H1 (cell line): ENCODE measurements at regions not wholly inside any gene's neighbourhood (a gene's known extent, or its start where the extent isn't known, plus 50 kb on each side); places are given as distances from the start of the nearest gene placed in this dataset.

ENCODE experiments used
- CTCF ChIA-PET: fragments of 300-600 bp; sonication (Branson Sonifier 250); formaldehyde crosslinking; loops from one replicate; lab custom pipeline; 2021; ENCODE audit not compliant: partially characterized antibody; lab: Charles Lee
- POLR2A ChIA-PET: fragments of 300-600 bp; sonication (Branson Sonifier 250); formaldehyde crosslinking; loops from one replicate; lab custom pipeline; 2021; ENCODE audit warnings: inconsistent platforms; ENCODE audit not compliant: partially characterized antibody; lab: Charles Lee
- DNase-seq, 2 experiments: peaks; one replicate each; pipeline versions ENCODE4 v3.0.0 to v3.0.0-alpha.2; 2010 to 2022; ENCODE audit warnings: low spot score in 2 of 2, low read depth in 1 of 2, mixed read lengths in 1 of 2
- FAIRE-seq: peaks from 2 replicates; lab custom pipeline; 2011; peaks lifted over from hg19 to GRCh38; lab: Jason Lieb, UNC
- H2AFZ ChIP-seq: 2 replicates; pipeline ENCODE4 v1.8.1; 2012; ENCODE audit warnings: low read length, inconsistent platforms
- H2AK5ac ChIP-seq: 2 replicates; pipeline ENCODE4 v1.6.1; 2013; ENCODE audit warnings: low read depth, low read length
- H2BK120ac ChIP-seq: replicated peaks from 2 replicates; pipeline ENCODE3; 2013; ENCODE audit warnings: low read depth, low read length, inconsistent platforms
- H2BK12ac ChIP-seq: 2 replicates; pipeline ENCODE4 v1.6.1; 2013; ENCODE audit warnings: low read depth, low read length
- H2BK15ac ChIP-seq: 2 replicates; pipeline ENCODE4 v1.6.1; 2013; ENCODE audit warnings: low read length
- H2BK20ac ChIP-seq: 2 replicates; pipeline ENCODE4 v1.6.1; 2013; ENCODE audit warnings: low read length
- H2BK5ac ChIP-seq: 2 replicates; pipeline ENCODE4 v1.6.1; 2013; ENCODE audit warnings: low read depth, low read length
- H3K14ac ChIP-seq: 2 replicates; pipeline ENCODE4 v1.6.1; 2013; ENCODE audit warnings: inconsistent platforms; ENCODE audit not compliant: insufficient read length
- H3K18ac ChIP-seq: 2 replicates; pipeline ENCODE4 v1.6.1; 2013; ENCODE audit warnings: low read length; ENCODE audit errors: extremely low read depth
- H3K23ac ChIP-seq: 2 replicates; pipeline ENCODE4 v1.6.1; 2013; ENCODE audit warnings: inconsistent platforms; ENCODE audit not compliant: insufficient read length
- H3K23me2 ChIP-seq: 2 replicates; pipeline ENCODE4 v1.6.1; 2013; ENCODE audit warnings: low read depth, low read length
- H3K27ac ChIP-seq: 2 replicates; pipeline ENCODE4 v1.6.1; 2011; ENCODE audit warnings: low read depth, low read length, inconsistent platforms
- H3K27me3 ChIP-seq, 4 experiments: replicated peaks in 1 of 4; 1 replicate in 1 of 4; 2 replicates in 3 of 4; pipeline versions ENCODE4 v1.6.1 to v1.8.1; 2011 to 2013; ENCODE audit warnings: low read length in 3 of 4, mild to moderate bottlenecking in 3 of 4, inconsistent platforms in 2 of 4, mixed read lengths in 2 of 4, moderate library complexity in 1 of 4; ENCODE audit not compliant: control insufficient read depth in 3 of 4, insufficient read depth in 3 of 4; ENCODE audit errors: extremely low read depth in 1 of 4
- H3K36me3 ChIP-seq, 4 experiments: 2 replicates each; pipeline versions ENCODE4 v1.6.1 to v1.8.1; 2011 to 2013; ENCODE audit warnings: mild to moderate bottlenecking in 4 of 4, low read length in 3 of 4, moderate library complexity in 2 of 4, control low read depth in 1 of 4, inconsistent platforms in 1 of 4; ENCODE audit not compliant: insufficient read depth in 4 of 4, control insufficient read depth in 2 of 4
- H3K4ac ChIP-seq: replicated peaks from 2 replicates; pipeline ENCODE3; 2013; ENCODE audit warnings: low read length, low read depth, mixed read lengths, inconsistent platforms; ENCODE audit not compliant: insufficient read length
- H3K4me1 ChIP-seq, 4 experiments: replicated peaks in 1 of 4; 1 replicate in 1 of 4; 2 replicates in 3 of 4; pipeline versions ENCODE4 v1.6.1 to v1.8.1; 2011 to 2013; ENCODE audit warnings: low read length in 3 of 4, inconsistent platforms in 2 of 4, mixed read lengths in 1 of 4; ENCODE audit not compliant: insufficient read depth in 4 of 4, control insufficient read depth in 3 of 4
- H3K4me2 ChIP-seq, 2 experiments: 2 replicates each; pipeline versions ENCODE4 v1.6.1 to v1.8.1; 2011 to 2013; ENCODE audit warnings: low read depth in 2 of 2, low read length in 2 of 2, control low read depth in 1 of 2, inconsistent platforms in 1 of 2, mild to moderate bottlenecking in 1 of 2; ENCODE audit not compliant: insufficient read depth in 1 of 2
- H3K4me3 ChIP-seq, 4 experiments: fragments of 200-600, 300-600 bp in 1 of 4; sonication (generic), shearing (Covaris generic), sonication (Bioruptor Twin) in 1 of 4; 2 replicates each; pipeline versions ENCODE4 v1.5.1 to v1.8.1; 2011 to 2016; ENCODE audit warnings: low read length in 4 of 4, low read depth in 3 of 4, control low read depth in 2 of 4, inconsistent platforms in 2 of 4, mild to moderate bottlenecking in 2 of 4, mixed read lengths in 1 of 4, moderate library complexity in 1 of 4; ENCODE audit not compliant: insufficient read depth in 2 of 4; ENCODE audit errors: extremely low read depth in 1 of 4
- H3K56ac ChIP-seq: replicated peaks from 2 replicates; pipeline ENCODE3; 2013; ENCODE audit warnings: low read depth, mild to moderate bottlenecking, mixed read lengths, low read length, inconsistent platforms; ENCODE audit not compliant: insufficient read length
- H3K79me1 ChIP-seq: 2 replicates; pipeline ENCODE4 v1.6.1; 2013; ENCODE audit warnings: low read depth, low read length, control low read depth
- H3K79me2 ChIP-seq, 2 experiments: 2 replicates each; pipeline versions ENCODE4 v1.6.1 to v1.8.1; 2012 to 2013; ENCODE audit warnings: low read length in 2 of 2, mild to moderate bottlenecking in 2 of 2, inconsistent platforms in 1 of 2; ENCODE audit not compliant: insufficient read depth in 2 of 2, control insufficient read depth in 1 of 2
- H3K9ac ChIP-seq, 4 experiments: replicated peaks in 1 of 4; 1 replicate in 1 of 4; 2 replicates in 3 of 4; pipeline versions ENCODE4 v1.6.1 to v1.8.1; 2011 to 2013; ENCODE audit warnings: low read depth in 3 of 4, low read length in 3 of 4, control low read depth in 2 of 4, mild to moderate bottlenecking in 2 of 4, moderate library complexity in 2 of 4, inconsistent platforms in 1 of 4; ENCODE audit errors: extremely low read depth in 1 of 4
- H3K9me3 ChIP-seq, 2 experiments: 2 replicates each; pipeline versions ENCODE4 v1.6.1 to v1.8.1; 2012 to 2013; ENCODE audit warnings: mild to moderate bottlenecking in 2 of 2, moderate library complexity in 2 of 2, control low read depth in 1 of 2, inconsistent platforms in 1 of 2, low read depth in 1 of 2, low read length in 1 of 2, mixed read lengths in 1 of 2; ENCODE audit not compliant: insufficient read depth in 2 of 2
- H4K20me1 ChIP-seq, 2 experiments: replicated peaks in 1 of 2; 2 replicates each; pipeline versions ENCODE3 to v1.8.1; 2011 to 2013; ENCODE audit warnings: inconsistent platforms in 2 of 2, low read length in 2 of 2, mild to moderate bottlenecking in 1 of 2; ENCODE audit not compliant: insufficient read depth in 2 of 2, control insufficient read depth in 1 of 2
- H4K5ac ChIP-seq: 2 replicates; pipeline ENCODE4 v1.6.1; 2013; ENCODE audit warnings: low read length, low read depth, mixed read lengths, inconsistent platforms; ENCODE audit not compliant: insufficient read length
- H4K8ac ChIP-seq: 2 replicates; pipeline ENCODE4 v1.8.0; 2013; ENCODE audit warnings: mild to moderate bottlenecking, moderate library complexity, low read length, inconsistent platforms; ENCODE audit not compliant: insufficient read depth; ENCODE audit errors: extremely low read depth
- H4K91ac ChIP-seq: replicated peaks from 2 replicates; pipeline ENCODE3; 2013; ENCODE audit warnings: low read length, mixed read lengths, inconsistent platforms; ENCODE audit not compliant: insufficient read length
- EP300 ChIP-seq, 2 experiments: IDR thresholded peaks; 1 replicate in 1 of 2; 2 replicates in 1 of 2; pipeline ENCODE4 v1.6.1; 2011 to 2012; ENCODE audit warnings: low read depth in 2 of 2, low read length in 2 of 2, mild to moderate bottlenecking in 2 of 2, borderline replicate concordance in 1 of 2, inconsistent platforms in 1 of 2, moderate library complexity in 1 of 2
- EZH2 ChIP-seq: fragments of 200-600 bp; sonication (generic); IDR thresholded peaks from 2 replicates; pipeline ENCODE4 v1.7.1; 2012; ENCODE audit warnings: low read depth, mild to moderate bottlenecking, moderate library complexity, low read length, inconsistent platforms; ENCODE audit not compliant: severe bottlenecking
- JUN ChIP-seq: IDR thresholded peaks from 2 replicates; pipeline ENCODE4 v1.6.1; 2011; ENCODE audit warnings: low read depth, mild to moderate bottlenecking, improper control_type of control experiment, low read length
- RBBP5 ChIP-seq: IDR thresholded peaks from 2 replicates; pipeline ENCODE4 v1.7.1; 2012; ENCODE audit warnings: low read depth, mild to moderate bottlenecking, inconsistent platforms, low read length, moderate library complexity, borderline replicate concordance
- SRF ChIP-seq: IDR thresholded peaks from 2 replicates; pipeline ENCODE4 v1.6.1; 2011; ENCODE audit warnings: mild to moderate bottlenecking, low read depth, low read length, moderate library complexity
- TCF12 ChIP-seq: IDR thresholded peaks from 2 replicates; pipeline ENCODE4 v1.6.1; 2011; ENCODE audit warnings: low read depth, mild to moderate bottlenecking, low read length
- WGBS, 2 experiments: shearing (Covaris generic) in 1 of 2; methylation state at CpG; one replicate each; pipeline versions ENCODE4 v1.1.6 to v1.1.7; 2013 to 2015; ENCODE audit warnings: low lambda C conversion rate in 2 of 2, mixed read lengths in 2 of 2, inconsistent platforms in 1 of 2, low coverage in 1 of 2, missing lambda C conversion rate in 1 of 2; ENCODE audit not compliant: insufficient replicate concordance in 2 of 2, insufficient coverage in 1 of 2, insufficient read length in 1 of 2; ENCODE audit errors: extremely low coverage in 1 of 2, missing lambda C conversion rate in 1 of 2; 5-methylcytosine and 5-hydroxymethylcytosine counted together
- TF ChIP-seq, protein P1 (sequence below): IDR thresholded peaks from 2 replicates; pipeline ENCODE4 v1.6.1; 2012; ENCODE audit warnings: inconsistent platforms

DNA sequence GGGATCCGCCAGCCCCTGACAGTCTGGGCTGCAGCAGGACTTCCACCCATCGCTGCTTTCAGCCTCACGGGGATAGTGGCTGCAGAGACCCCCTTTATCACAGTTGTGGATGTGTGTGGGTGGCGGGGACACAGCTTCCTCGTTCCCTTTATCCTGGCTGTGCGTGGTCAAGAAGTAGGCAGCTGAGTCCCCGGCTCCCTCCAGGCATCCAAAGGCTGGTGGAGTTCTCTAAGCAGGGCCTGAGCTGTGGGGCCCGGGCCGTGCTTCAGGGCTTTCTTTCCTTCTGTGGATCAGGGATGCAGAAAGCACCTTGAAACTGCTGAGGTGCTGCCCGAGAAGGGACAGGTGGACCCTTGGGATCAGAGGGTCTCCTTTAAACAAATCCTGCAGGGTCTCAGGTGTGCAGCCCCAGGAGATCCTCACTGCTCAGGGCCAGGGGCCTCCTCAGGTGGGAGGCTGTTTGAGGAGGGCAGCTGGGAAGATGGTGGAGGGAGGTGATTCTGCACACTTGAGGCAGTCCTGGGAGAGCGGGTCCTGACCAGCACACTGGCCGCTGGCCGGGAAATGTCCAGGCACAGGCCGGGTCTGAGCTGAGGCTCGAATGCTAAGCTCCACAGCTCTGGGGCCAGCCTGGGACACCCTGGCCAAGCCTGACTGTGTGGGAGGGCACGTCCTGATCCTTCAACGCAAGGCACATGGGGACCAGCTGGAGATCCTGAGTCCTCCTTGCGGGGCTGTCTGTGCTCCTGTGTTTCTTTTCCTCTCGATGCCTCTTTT, 1024.3 kb downstream of the BRD1 start:
- 88% methylated on average over 17 of the region's 19 CpGs; no CpG with 5 or more reads in 1 of the 2 experiments for WGBS, 2 experiments
- FAIRE-seq = no peak

More for the DNA sequence above, 1024.3 kb downstream of the BRD1 start:
- no peaks in the 10 kb centered on the region for H3K79me2 ChIP-seq
- no peak for TF ChIP-seq JUN
- TF ChIP-seq EZH2 = no peak
- no peak for TF ChIP-seq RBBP5
- TF ChIP-seq SRF = no peak
- no peak for TF ChIP-seq TCF12
- TF ChIP-seq, protein P1, sequence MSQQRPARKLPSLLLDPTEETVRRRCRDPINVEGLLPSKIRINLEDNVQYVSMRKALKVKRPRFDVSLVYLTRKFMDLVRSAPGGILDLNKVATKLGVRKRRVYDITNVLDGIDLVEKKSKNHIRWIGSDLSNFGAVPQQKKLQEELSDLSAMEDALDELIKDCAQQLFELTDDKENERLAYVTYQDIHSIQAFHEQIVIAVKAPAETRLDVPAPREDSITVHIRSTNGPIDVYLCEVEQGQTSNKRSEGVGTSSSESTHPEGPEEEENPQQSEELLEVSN = no peak
- no peak for TF ChIP-seq EP300 (IDR thresholded peaks at IDR 0.05; ENCODE audit: borderline replicate concordance in 1 of 2, low read depth in 2 of 2, low read length in 2 of 2)
- H3K79me1 ChIP-seq = no peaks in the 10 kb centered on the region
- no peak overlapping the region for H2BK5ac ChIP-seq
- H4K91ac ChIP-seq = no peak overlapping the region
- no peak overlapping the region for H3K27ac ChIP-seq
- no peak overlapping the region for H3K56ac ChIP-seq
- no peak overlapping the region for H4K5ac ChIP-seq
- H3K4me1 ChIP-seq = no peaks in the 10 kb centered on the region
- H3K14ac ChIP-seq = no peak overlapping the region
- no peaks in the 10 kb centered on the region for H3K9me3 ChIP-seq
- no peak overlapping the region for H2BK15ac ChIP-seq
- no peak overlapping the region for H3K9ac ChIP-seq
- no peaks in the 10 kb centered on the region for H4K20me1 ChIP-seq
- no peak overlapping the region for H3K4me2 ChIP-seq
- H3K4ac ChIP-seq = peak overlapping the region; percentile 53
- no peak overlapping the region for H2BK120ac ChIP-seq
- H2BK12ac ChIP-seq = no peak overlapping the region
- no peak overlapping the region for H2BK20ac ChIP-seq
- CTCF ChIA-PET = no interaction called here
- H3K18ac ChIP-seq = no peak overlapping the region; the same call in 1 of the 2 replicates
- H3K27me3 ChIP-seq = no peaks in the 10 kb centered on the region
- peak overlapping the region; percentile 35; the same call in 1 of the 2 replicates for H4K8ac ChIP-seq
- no peak for DNase-seq
- no peaks in the 10 kb centered on the region for H3K36me3 ChIP-seq
- H3K23ac ChIP-seq = no peak overlapping the region
- POLR2A ChIA-PET = no interaction called here
- peaks cover 3% of the 10 kb centered on the region; the same call in 1 of the 2 replicates for H3K23me2 ChIP-seq
- H2AK5ac ChIP-seq = no peak overlapping the region
- H3K4me3 ChIP-seq = no peak overlapping the region
- H2AFZ ChIP-seq = no peak overlapping the region
